K562 (cell line): ENCODE measurements at regions not wholly inside any gene's neighbourhood (a gene's known extent, or its start where the extent isn't known, plus 50 kb on each side); places are given as distances from the start of the nearest gene placed in this dataset.

Experiments used
- ATAC-seq: fragments of 200-7000 bp; cut with Tn5 transposase; 3 replicates; pipeline ENCODE4 v1.9.1; 2020; ENCODE audit warnings: moderate library complexity
- BruUV-seq: library from RNA; stranded (reverse); fragments of 400-500 nt; replicated peaks from 2 replicates; lab custom pipeline; 2021; lab: Mats Ljungman, UMichigan
- CTCF ChIA-PET: fragments of 300-600 bp; formaldehyde crosslinking; extraction: SDS; loops from one replicate; lab custom pipeline; 2021; ENCODE audit warnings: low intra/inter-chr PET ratio; lab: Yijun Ruan, JAX
- POLR2A ChIA-PET: fragments of 300-600, 350-650 bp; sonication (Branson Sonifier 250); formaldehyde crosslinking; extraction: SDS; loops from one replicate; lab custom pipeline; 2021; ENCODE audit warnings: antibody characterized with exemption, inconsistent platforms; lab: Yijun Ruan, JAX
- DNase-seq, 4 experiments: peaks; one replicate each; pipeline versions ENCODE4 v3.0.0 to v3.0.0-alpha.2; 2011 to 2018; ENCODE audit warnings: low spot score in 3 of 4, mixed read lengths in 3 of 4; ENCODE audit errors: extremely low read depth in 1 of 4
- FAIRE-seq: peaks from 2 replicates; lab custom pipeline; 2011; peaks lifted over from hg19 to GRCh38; lab: Jason Lieb, UNC
- H2AFZ ChIP-seq: 2 replicates; pipeline ENCODE4 v1.6.0; 2011; ENCODE audit warnings: low read depth, low read length, control low read depth, inconsistent platforms
- H3K27ac ChIP-seq: fragments of 200-600 bp; 3 replicates; pipeline ENCODE4 v1.8.0; 2011; ENCODE audit warnings: low read depth, mild to moderate bottlenecking, control low read depth, inconsistent platforms, low read length, moderate library complexity, mixed read lengths; ENCODE audit errors: extremely low read depth
- H3K27me3 ChIP-seq, 2 experiments: fragments of 300-600 bp in 1 of 2; 2 replicates in 1 of 2; 3 replicates in 1 of 2; pipeline versions ENCODE4 v1.6.0 to v1.8.0; 2011; ENCODE audit warnings: inconsistent platforms in 2 of 2, low read length in 2 of 2, mild to moderate bottlenecking in 1 of 2, mixed read lengths in 1 of 2, moderate library complexity in 1 of 2; ENCODE audit not compliant: control insufficient read depth in 2 of 2, insufficient read depth in 2 of 2
- H3K36me3 ChIP-seq: fragments of 300-600 bp; 3 replicates; pipeline ENCODE4 v1.8.0; 2011; ENCODE audit warnings: mild to moderate bottlenecking, low read length, inconsistent platforms; ENCODE audit not compliant: control insufficient read depth, insufficient read depth
- H3K4me1 ChIP-seq, 2 experiments: fragments of 200-600 bp in 1 of 2; replicated peaks in 1 of 2; 2 replicates in 1 of 2; 3 replicates in 1 of 2; pipeline versions ENCODE4 v1.5.1 to v1.8.0; 2011; ENCODE audit warnings: inconsistent platforms in 2 of 2, low read length in 2 of 2, mild to moderate bottlenecking in 1 of 2, mixed read lengths in 1 of 2, moderate library complexity in 1 of 2; ENCODE audit not compliant: control insufficient read depth in 2 of 2, insufficient read depth in 2 of 2
- H3K4me2 ChIP-seq: 2 replicates; pipeline ENCODE4 v1.6.1; 2011; ENCODE audit warnings: low read length, control low read depth, inconsistent platforms, mixed read lengths; ENCODE audit not compliant: insufficient read depth
- H3K4me3 ChIP-seq: fragments of 200-600 bp; sonication (generic), shearing (Covaris generic); 2 replicates; pipeline ENCODE4 v1.5.1; 2016; ENCODE audit warnings: control low read depth, inconsistent platforms
- H3K79me2 ChIP-seq: fragments of 200-600 bp; 3 replicates; pipeline ENCODE4 v1.8.0; 2011; ENCODE audit warnings: low read length, inconsistent platforms; ENCODE audit not compliant: control insufficient read depth, insufficient read depth
- H3K9ac ChIP-seq, 2 experiments: 2 replicates each; pipeline versions ENCODE4 v1.6.0 to v1.6.1; 2011; ENCODE audit warnings: low read depth in 2 of 2, low read length in 2 of 2, control low read depth in 1 of 2, inconsistent platforms in 1 of 2, mild to moderate bottlenecking in 1 of 2, mixed read lengths in 1 of 2; ENCODE audit not compliant: insufficient read depth in 1 of 2
- H3K9me1 ChIP-seq: one replicate; pipeline ENCODE4 v1.6.0; 2011; ENCODE audit warnings: inconsistent platforms, mild to moderate bottlenecking, low read length, moderate library complexity; ENCODE audit not compliant: control insufficient read depth, insufficient read depth
- H3K9me3 ChIP-seq: replicated peaks from 2 replicates; pipeline ENCODE4 v1.5.1; 2011; ENCODE audit warnings: low read depth, low read length, inconsistent platforms; ENCODE audit not compliant: control insufficient read depth, insufficient read depth
- H4K20me1 ChIP-seq: replicated peaks from 2 replicates; pipeline ENCODE4 v1.6.1; 2011; ENCODE audit warnings: low read length, inconsistent platforms, mixed read lengths; ENCODE audit not compliant: control insufficient read depth, insufficient read depth
- XRCC5 ChIP-seq: fragments of 200-400 bp; formaldehyde crosslinking; IDR thresholded peaks from 2 replicates; pipeline ENCODE4 v1.6.1; 2017; ENCODE audit warnings: low read depth, mild to moderate bottlenecking, low read length
- ZNF318 ChIP-seq, 2 experiments: fragments of 450-650 bp; IDR thresholded peaks; 2 replicates each; pipeline ENCODE4 v1.6.1; 2016; ENCODE audit warnings: mild to moderate bottlenecking in 2 of 2, borderline replicate concordance in 1 of 2, low read depth in 1 of 2, moderate library complexity in 1 of 2
- WGBS: fragments of 100-300 bp; shearing (Covaris generic); methylation state at CpG from one replicate; pipeline ENCODE4 v1.1.6; 2016; ENCODE audit warnings: low coverage, mixed read lengths; ENCODE audit not compliant: insufficient coverage; ENCODE audit errors: missing lambda C conversion rate; 5-methylcytosine and 5-hydroxymethylcytosine counted together
- in situ Hi-C: fragments of 300-500 bp; cut with MboI; formaldehyde crosslinking; loops from 4 replicates; pipeline ENCODE4 v1.15.0; 2018; ENCODE audit warnings: inconsistent platforms, mixed read lengths
- intact Hi-C: fragments of 100-400 bp; cut with micrococcal nuclease; formaldehyde crosslinking; loops from 2 replicates; pipeline ENCODE4 v1.14.2; 2022

- Histone ChIP-seq H3K9ac (no peak overlapping the region), H2AFZ (no peak overlapping the region), H3K4me1 (peaks cover 3 to 5% of the 10 kb centered on the region in 2 experiments; a peak in 3 of 5 replicates), H3K4me3 (no peak overlapping the region), H3K27me3 (no peaks in the 10 kb centered on the region), H4K20me1 (no peaks in the 10 kb centered on the region), H3K79me2 (no peaks in the 10 kb centered on the region), H3K9me1 (no peaks in the 10 kb centered on the region), H3K36me3 (no peaks in the 10 kb centered on the region), H3K4me2 (no peak overlapping the region), H3K27ac (no peak overlapping the region), H3K9me3 (no peaks in the 10 kb centered on the region)
- no TSS peak for BruUV-seq
- ATAC-seq, result no peak
- intact Hi-C loops (no loop called here), in situ Hi-C loops (no loop called here)
- DNase-seq, result no peak
- TF ChIP-seq ZNF318 (IDR thresholded peaks at IDR 0.05; ENCODE audit: borderline replicate concordance in 1 of 2, low read depth in 1 of 2) (no peak), XRCC5 (no peak)
- CTCF ChIA-PET, result no interaction called here
- 30% methylated on average over 4 of the region's 4 CpGs for WGBS
- POLR2A ChIA-PET, result no interaction called here
- FAIRE-seq, result no peak
These were observed 556.9 kb downstream of the CD83 start for GRCh38 chr6:14674458-14674857.
